AG04450 (cell line): ENCODE measurements at regions not wholly inside any gene's neighbourhood (a gene's known extent, or its start where the extent isn't known, plus 50 kb on each side); places are given as distances from the start of the nearest gene placed in this dataset.

Experiments
- CTCF ChIA-PET: fragments of 300-600, 350-600 bp; formaldehyde crosslinking; extraction: SDS; loops from one replicate; lab custom pipeline; 2022; ENCODE audit warnings: antibody characterized with exemption, inconsistent platforms; lab: Charles Lee
- POLR2A ChIA-PET: fragments of 350-600 bp; formaldehyde crosslinking; extraction: SDS; loops from one replicate; lab custom pipeline; 2021; ENCODE audit warnings: antibody characterized with exemption, inconsistent platforms; lab: Yijun Ruan, JAX
- DNase-seq: peaks from one replicate; pipeline ENCODE4 v3.0.0-alpha.2; 2011; ENCODE audit warnings: low read depth, low spot score
- H3K27ac ChIP-seq: one replicate; pipeline ENCODE4 v1.5.1; 2012; ENCODE audit warnings: low read depth, low read length, control low read depth
- H3K27me3 ChIP-seq: one replicate; pipeline ENCODE4 v1.6.0; 2012; ENCODE audit warnings: low read length; ENCODE audit not compliant: control insufficient read depth, insufficient read depth
- H3K4me3 ChIP-seq: 2 replicates; pipeline ENCODE4 v1.5.1; 2011; ENCODE audit warnings: mild to moderate bottlenecking, low read depth, low read length, control low read depth
- H3K9me3 ChIP-seq: 2 replicates; pipeline ENCODE4 v1.5.1; 2012; ENCODE audit warnings: low read length; ENCODE audit not compliant: control insufficient read depth, insufficient read depth
- CTCF ChIP-seq: IDR thresholded peaks from 2 replicates; pipeline ENCODE4 v1.5.1; 2011; ENCODE audit warnings: low read depth, low read length, control low read depth, inconsistent platforms

DNA sequence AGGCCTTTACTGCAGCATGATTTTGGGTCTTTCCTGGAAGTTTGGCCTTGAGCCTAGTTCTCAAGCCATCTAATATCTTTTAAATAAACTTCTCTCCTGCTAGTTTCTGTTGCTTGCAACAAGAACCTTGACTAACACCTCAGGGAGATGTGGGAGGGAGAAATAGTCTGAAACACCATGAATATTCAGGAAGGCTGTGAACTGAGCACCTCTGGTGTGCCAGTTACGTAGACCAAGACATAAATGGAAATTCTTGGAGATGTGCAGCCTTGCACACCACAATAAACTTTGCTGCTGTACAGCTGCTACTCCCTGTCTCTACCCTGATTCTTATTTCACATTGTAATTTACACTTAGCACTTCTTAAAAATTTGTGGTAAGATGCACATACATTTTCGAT lies 86.9 kb upstream of the SPATA13 start:
- Histone ChIP-seq H3K4me3 (no peak overlapping the region), H3K9me3 (no peaks in the 10 kb centered on the region), H3K27ac (no peak overlapping the region), H3K27me3 (no peaks in the 10 kb centered on the region)
- no peak for TF ChIP-seq CTCF
- CTCF ChIA-PET = interaction anchor here (1.1 kb wide), 1 partner anchor 13 kb away, joined by 4 read pairs; no protein-coding TSS in a partner anchor
- POLR2A ChIA-PET = no interaction called here
- no peak for DNase-seq

DNA sequence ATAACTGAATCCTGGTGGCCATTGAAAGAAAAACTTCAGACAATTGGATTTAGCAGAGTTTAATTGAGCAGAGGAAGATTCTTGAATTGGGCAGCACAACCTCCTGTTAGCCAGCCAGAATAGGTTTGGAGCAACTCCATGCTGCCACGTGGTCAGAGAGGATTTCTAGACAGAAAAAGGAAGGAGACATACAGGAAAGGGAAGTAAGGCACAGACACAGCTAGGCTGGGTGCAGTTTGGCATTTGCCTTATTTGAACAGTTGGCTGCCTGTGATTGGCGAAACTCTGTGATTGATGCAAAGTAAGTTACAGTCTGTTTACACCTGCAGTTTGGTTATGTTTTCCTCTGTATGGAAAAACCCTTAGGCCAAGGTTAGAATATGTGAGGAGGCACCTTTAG lies 85.8 kb upstream of the SPATA13 start:
- ChIA-PET POLR2A (no interaction called here), CTCF (interaction anchor here (1.3 to 1.5 kb wide), 2 partner anchors 22 to 145 kb away, joined by 4 to 5 read pairs; no protein-coding TSS in a partner anchor)
- Histone ChIP-seq H3K27ac (no peak overlapping the region), H3K27me3 (no peaks in the 10 kb centered on the region), H3K4me3 (no peak overlapping the region), H3K9me3 (no peaks in the 10 kb centered on the region)
- no peak for TF ChIP-seq CTCF
- no peak for DNase-seq

DNA sequence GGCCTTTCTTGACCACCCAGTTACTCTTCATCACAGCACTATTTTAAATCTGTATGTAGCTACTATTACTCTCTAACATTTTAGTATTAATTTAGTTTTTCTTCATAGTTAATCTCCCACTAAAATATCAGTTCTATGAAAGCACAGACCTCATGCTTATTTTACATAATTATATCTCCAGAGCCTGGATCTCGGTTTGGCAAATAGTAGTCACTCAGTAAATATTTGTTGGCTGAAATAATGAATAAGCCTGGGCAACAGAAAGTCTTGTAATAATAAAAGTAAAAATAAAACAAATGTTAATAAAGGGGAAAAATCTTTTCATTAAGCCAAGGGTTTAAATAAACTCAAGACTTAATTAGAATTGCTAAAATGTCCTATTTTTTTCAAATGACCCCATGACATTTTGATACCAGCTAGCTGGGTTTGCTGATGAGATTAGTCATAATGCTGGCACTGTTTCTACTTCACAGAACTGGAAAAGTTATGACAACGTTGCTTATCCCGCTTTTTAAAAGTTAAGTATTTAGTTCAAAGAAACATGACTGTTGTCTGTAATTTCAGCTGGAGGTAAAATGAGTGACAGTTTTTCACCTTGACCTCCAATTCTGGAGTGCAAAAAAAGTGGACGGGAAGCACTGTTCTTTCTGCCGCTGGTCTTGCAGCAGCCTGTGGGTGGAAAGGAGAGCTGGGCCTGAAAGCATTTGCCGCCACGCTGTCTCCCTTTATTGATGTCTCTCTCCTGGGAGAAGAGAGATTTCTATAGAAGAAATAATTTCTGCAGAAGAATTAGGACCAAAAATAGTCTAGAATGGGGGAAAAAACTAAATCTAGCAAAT lies 85.2 kb upstream of the SPATA13 start:
- TF ChIP-seq CTCF = no peak
- ChIA-PET CTCF (interaction anchor here (1.3 to 1.5 kb wide), 2 partner anchors 22 to 145 kb away, joined by 4 to 5 read pairs; no protein-coding TSS in a partner anchor), POLR2A (no interaction called here)
- DNase-seq = no peak
- no peak overlapping the region for H3K4me3 ChIP-seq
- H3K27ac ChIP-seq = no peak overlapping the region
- H3K27me3 ChIP-seq = no peaks in the 10 kb centered on the region
- H3K9me3 ChIP-seq = no peaks in the 10 kb centered on the region

DNA sequence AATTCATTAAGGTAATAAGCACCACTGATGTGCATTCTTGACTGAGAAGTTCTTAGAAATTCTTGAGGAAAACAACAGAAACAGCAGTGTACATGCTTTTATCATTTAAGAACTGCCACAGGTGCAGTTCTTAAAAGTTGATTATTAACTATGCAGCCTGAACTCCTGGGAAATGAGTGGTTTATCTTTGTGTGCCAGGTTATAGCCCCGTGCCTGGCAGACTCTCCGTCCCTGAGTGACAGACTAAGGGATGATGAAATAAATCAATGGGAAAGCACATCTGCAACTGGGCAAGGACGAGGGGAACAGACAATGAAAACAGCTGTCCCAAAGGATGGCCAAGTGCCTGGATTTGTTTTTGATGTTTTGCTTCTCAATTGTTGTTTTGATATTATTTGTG lies 84.4 kb upstream of the SPATA13 start:
- Histone ChIP-seq H3K27ac (no peak overlapping the region), H3K4me3 (no peak overlapping the region), H3K27me3 (no peaks in the 10 kb centered on the region), H3K9me3 (no peaks in the 10 kb centered on the region)
- no peak for DNase-seq
- CTCF ChIA-PET = interaction anchor here (1.3 to 1.5 kb wide), 2 partner anchors 23 to 144 kb away, joined by 4 to 5 read pairs; no protein-coding TSS in a partner anchor
- POLR2A ChIA-PET = no interaction called here
- TF ChIP-seq CTCF = no peak

- CTCF ChIA-PET = no interaction called here
- no peak for DNase-seq
- no peak for TF ChIP-seq CTCF
- H3K27ac ChIP-seq = no peak overlapping the region
- POLR2A ChIA-PET = no interaction called here
- no peak overlapping the region for H3K4me3 ChIP-seq
- H3K27me3 ChIP-seq = no peaks in the 10 kb centered on the region
- H3K9me3 ChIP-seq = no peaks in the 10 kb centered on the region
These were observed 83.9 kb upstream of the SPATA13 start for GRCh38 chr13:24076636-24077035.
